ENCODE measurements at regions not wholly inside any gene's neighbourhood (a gene's known extent, or its start where the extent isn't known, plus 50 kb on each side); places are given as distances from the start of the nearest gene placed in this dataset.

- H3K4me3 ChIP-seq (ENCODE audit: low read depth, low read length): no peak overlapping the region
- TF ChIP-seq CTCF (IDR thresholded peaks at IDR 0.05; ENCODE audit: insufficient read depth, low read depth, low read length, missing control alignments): no peak
- no peak for DNase-seq (ENCODE audit: low read depth)
These were observed 246.8 kb upstream of the TUT7 start for GRCh38 chr9:86600977-86601376.

GRCh38 chr9:86600291-86600690, 246.1 kb upstream of the TUT7 start:
- no peak for DNase-seq (ENCODE audit: low read depth)
- no peak overlapping the region for H3K4me3 ChIP-seq (ENCODE audit: low read depth, low read length)
- TF ChIP-seq CTCF (IDR thresholded peaks at IDR 0.05; ENCODE audit: insufficient read depth, low read depth, low read length, missing control alignments): no peak

- no peak for DNase-seq (ENCODE audit: low read depth)
- TF ChIP-seq CTCF (IDR thresholded peaks at IDR 0.05; ENCODE audit: insufficient read depth, low read depth, low read length, missing control alignments): no peak
- no peak overlapping the region for H3K4me3 ChIP-seq (ENCODE audit: low read depth, low read length)
These were observed 245.4 kb upstream of the TUT7 start for GRCh38 chr9:86599561-86599960.

- DNase-seq (ENCODE audit: low read depth): no peak
- no peak overlapping the region for H3K4me3 ChIP-seq (ENCODE audit: low read depth, low read length)
- no peak for TF ChIP-seq CTCF (IDR thresholded peaks at IDR 0.05; ENCODE audit: insufficient read depth, low read depth, low read length, missing control alignments)
These were observed 244.4 kb upstream of the TUT7 start for GRCh38 chr9:86598411-86599239.

GRCh38 chr9:86594724-86595123, 240.5 kb upstream of the TUT7 start:
- TF ChIP-seq CTCF (IDR thresholded peaks at IDR 0.05; ENCODE audit: insufficient read depth, low read depth, low read length, missing control alignments): no peak
- H3K4me3 ChIP-seq (ENCODE audit: low read depth, low read length): no peak overlapping the region
- DNase-seq (ENCODE audit: low read depth): no peak

- TF ChIP-seq CTCF (IDR thresholded peaks at IDR 0.05; ENCODE audit: insufficient read depth, low read depth, low read length, missing control alignments): no peak
- DNase-seq (ENCODE audit: low read depth): no peak
- H3K4me3 ChIP-seq (ENCODE audit: low read depth, low read length): no peak overlapping the region
These were observed 237.3 kb upstream of the TUT7 start for GRCh38 chr9:86591472-86591871.

- no peak for TF ChIP-seq CTCF (IDR thresholded peaks at IDR 0.05; ENCODE audit: insufficient read depth, low read depth, low read length, missing control alignments)
- DNase-seq (ENCODE audit: low read depth): no peak
- H3K4me3 ChIP-seq (ENCODE audit: low read depth, low read length): no peak overlapping the region
These were observed 235.5 kb upstream of the TUT7 start for GRCh38 chr9:86589730-86590129.
